BJ (cell line): ENCODE measurements at regions not wholly inside any gene's neighbourhood (a gene's known extent, or its start where the extent isn't known, plus 50 kb on each side); places are given as distances from the start of the nearest gene placed in this dataset.

Source experiments
- CTCF ChIA-PET: fragments of 350-600 bp; formaldehyde crosslinking; extraction: SDS; loops from one replicate; lab custom pipeline; 2021; ENCODE audit warnings: antibody characterized with exemption, inconsistent platforms; lab: Yijun Ruan, JAX
- POLR2A ChIA-PET: fragments of 300-600 bp; sonication (Branson Sonifier 250); formaldehyde crosslinking; extraction: SDS; loops from one replicate; lab custom pipeline; 2021; ENCODE audit warnings: antibody characterized with exemption; lab: Charles Lee
- DNase-seq: peaks from one replicate; pipeline ENCODE4 v3.0.0-alpha.2; 2011; ENCODE audit warnings: low read depth
- H3K27me3 ChIP-seq: 2 replicates; pipeline ENCODE4 v1.6.0; 2011; ENCODE audit warnings: low read length; ENCODE audit not compliant: control insufficient read depth, insufficient read depth
- H3K36me3 ChIP-seq: 2 replicates; pipeline ENCODE4 v1.5.1; 2011; ENCODE audit warnings: low read length; ENCODE audit not compliant: control insufficient read depth, insufficient read depth
- H3K4me3 ChIP-seq: 2 replicates; pipeline ENCODE4 v1.5.1; 2011; ENCODE audit warnings: low read depth, mild to moderate bottlenecking, control low read depth, low read length
- TF ChIP-seq, protein P1 (sequence below): IDR thresholded peaks from 2 replicates; pipeline ENCODE4 v1.5.1; 2011; ENCODE audit warnings: low read depth, mild to moderate bottlenecking, control low read depth, inconsistent platforms, low read length, moderate library complexity; ENCODE audit not compliant: insufficient read depth

DNA sequence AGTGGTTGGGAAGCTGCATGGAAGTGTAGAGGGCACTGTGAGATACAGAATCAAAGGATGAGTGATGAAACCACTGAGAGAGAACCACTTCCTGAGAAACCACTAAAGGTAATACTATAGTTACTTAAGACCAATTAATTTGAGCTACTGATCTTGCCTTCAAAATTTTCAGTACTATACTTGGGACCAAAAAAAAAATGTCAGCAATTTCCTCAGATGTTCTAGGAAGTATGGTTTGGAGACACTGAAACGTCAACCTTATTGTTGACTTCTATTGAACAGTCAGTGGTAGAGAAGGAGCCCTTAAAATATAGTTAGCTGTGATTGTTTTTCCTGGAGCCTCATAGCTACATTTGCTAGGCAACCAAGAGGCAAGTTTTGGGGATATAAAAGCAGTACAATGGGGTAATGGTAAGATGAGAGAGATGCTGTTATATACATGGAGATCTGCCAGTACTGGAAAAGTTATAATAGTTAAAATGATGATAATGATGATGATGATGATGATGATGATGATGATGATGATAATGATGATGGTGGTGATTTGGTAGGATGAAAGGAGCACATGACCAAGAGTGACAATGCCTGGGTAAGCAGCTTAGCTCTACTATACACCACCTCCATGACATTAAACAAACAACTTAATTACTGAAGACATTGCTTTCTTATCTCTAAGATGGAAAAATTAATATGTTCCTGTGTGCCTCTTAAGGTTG, 300.9 kb upstream of the G2E3 start:
- POLR2A ChIA-PET: no interaction called here
- CTCF ChIA-PET: interaction anchor here (1.1 to 8.0 kb wide), 4 partner anchors 10 to 26 kb away, joined by 3 to 66 read pairs (median 9); no protein-coding TSS in a partner anchor

GRCh38 chr14:30260833-30261607, 297.9 kb upstream of the G2E3 start:
- H3K27me3 ChIP-seq: no peaks in the 10 kb centered on the region
- ChIA-PET POLR2A (no interaction called here), CTCF (interaction anchor here (0.5 to 8.0 kb wide), 3 partner anchors 11 to 47 kb away, joined by 3 to 66 read pairs (median 6); no protein-coding TSS in a partner anchor)
- no peak for DNase-seq
- TF ChIP-seq, protein P1, sequence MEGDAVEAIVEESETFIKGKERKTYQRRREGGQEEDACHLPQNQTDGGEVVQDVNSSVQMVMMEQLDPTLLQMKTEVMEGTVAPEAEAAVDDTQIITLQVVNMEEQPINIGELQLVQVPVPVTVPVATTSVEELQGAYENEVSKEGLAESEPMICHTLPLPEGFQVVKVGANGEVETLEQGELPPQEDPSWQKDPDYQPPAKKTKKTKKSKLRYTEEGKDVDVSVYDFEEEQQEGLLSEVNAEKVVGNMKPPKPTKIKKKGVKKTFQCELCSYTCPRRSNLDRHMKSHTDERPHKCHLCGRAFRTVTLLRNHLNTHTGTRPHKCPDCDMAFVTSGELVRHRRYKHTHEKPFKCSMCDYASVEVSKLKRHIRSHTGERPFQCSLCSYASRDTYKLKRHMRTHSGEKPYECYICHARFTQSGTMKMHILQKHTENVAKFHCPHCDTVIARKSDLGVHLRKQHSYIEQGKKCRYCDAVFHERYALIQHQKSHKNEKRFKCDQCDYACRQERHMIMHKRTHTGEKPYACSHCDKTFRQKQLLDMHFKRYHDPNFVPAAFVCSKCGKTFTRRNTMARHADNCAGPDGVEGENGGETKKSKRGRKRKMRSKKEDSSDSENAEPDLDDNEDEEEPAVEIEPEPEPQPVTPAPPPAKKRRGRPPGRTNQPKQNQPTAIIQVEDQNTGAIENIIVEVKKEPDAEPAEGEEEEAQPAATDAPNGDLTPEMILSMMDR: no peak
- no peaks in the 10 kb centered on the region for H3K36me3 ChIP-seq
- H3K4me3 ChIP-seq: no peak overlapping the region

More for the DNA sequence above, 300.9 kb upstream of the G2E3 start:
- Histone ChIP-seq H3K4me3 (no peak overlapping the region), H3K27me3 (no peaks in the 10 kb centered on the region), H3K36me3 (no peaks in the 10 kb centered on the region)
- TF ChIP-seq, protein P1: no peak
- no peak for DNase-seq

DNA sequence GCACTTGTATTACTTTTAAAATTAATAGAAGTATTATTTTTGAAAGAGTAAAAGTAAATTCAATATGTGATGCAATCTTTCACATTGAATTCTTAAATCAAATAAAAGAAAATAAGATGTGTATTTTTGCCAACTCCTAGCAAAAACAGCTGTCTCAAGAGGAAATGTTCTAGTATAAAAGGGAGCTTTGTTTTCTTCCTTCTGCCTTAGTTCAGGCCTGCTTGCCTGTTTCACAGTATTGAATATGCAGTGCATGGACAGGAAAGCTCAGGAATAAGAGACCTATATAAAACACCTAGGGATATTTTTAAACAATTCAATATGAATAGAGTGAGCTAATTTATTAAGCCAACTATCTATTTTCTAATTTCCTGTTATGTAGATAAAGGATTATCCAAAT, 294.8 kb upstream of the G2E3 start:
- ChIA-PET CTCF (interaction anchor here (1.2 kb wide), 1 partner anchor 20 kb away, joined by 6 read pairs; no protein-coding TSS in a partner anchor), POLR2A (no interaction called here)
- TF ChIP-seq, protein P1: no peak
- Histone ChIP-seq H3K27me3 (no peaks in the 10 kb centered on the region), H3K4me3 (no peak overlapping the region), H3K36me3 (no peaks in the 10 kb centered on the region)
- DNase-seq: no peak

- no peaks in the 10 kb centered on the region for H3K27me3 ChIP-seq
- TF ChIP-seq, protein P1: no peak; the same call in 1 of the 2 replicates
- H3K36me3 ChIP-seq: no peaks in the 10 kb centered on the region
- ChIA-PET POLR2A (interaction anchor here (0.6 kb wide), 1 partner anchor 273 kb away, joined by 10 read pairs; no protein-coding TSS in a partner anchor), CTCF (interaction anchor here (1.2 to 1.7 kb wide), 2 partner anchors 11 to 15 kb away, joined by 4 to 5 read pairs; no protein-coding TSS in a partner anchor)
- no peak for DNase-seq
- no peak overlapping the region for H3K4me3 ChIP-seq
These were observed 292.7 kb upstream of the G2E3 start for GRCh38 chr14:30266290-30266689.

DNA sequence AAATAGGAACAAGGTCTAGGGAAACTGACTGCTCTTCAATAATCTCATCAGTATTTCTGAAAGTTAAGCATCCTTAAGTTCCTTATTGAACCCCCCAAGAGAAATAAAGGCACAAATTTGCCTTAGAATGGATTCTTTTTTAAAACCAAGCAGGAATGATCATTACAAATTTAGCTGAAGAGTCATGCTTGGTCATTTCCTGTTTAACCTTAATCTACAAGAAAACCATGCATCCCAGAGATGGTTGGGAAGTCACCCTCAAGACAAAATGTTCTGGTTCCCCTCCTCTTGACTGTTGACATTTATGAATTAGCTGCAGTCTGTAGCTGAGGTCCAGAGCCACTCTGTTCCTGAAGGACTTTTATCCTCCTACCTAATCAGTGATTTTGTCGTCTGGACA, 291.8 kb upstream of the G2E3 start:
- CTCF ChIA-PET: interaction anchor here (0.9 to 1.9 kb wide), 5 partner anchors 10 to 53 kb away, joined by 3 to 8 read pairs (median 3); no protein-coding TSS in a partner anchor
- no peak for DNase-seq
- TF ChIP-seq, protein P1: no peak
- H3K4me3 ChIP-seq: no peak overlapping the region
- H3K27me3 ChIP-seq: no peaks in the 10 kb centered on the region
- H3K36me3 ChIP-seq: no peaks in the 10 kb centered on the region
- POLR2A ChIA-PET: interaction anchor here (0.6 kb wide), 1 partner anchor 272 kb away, joined by 10 read pairs; no protein-coding TSS in a partner anchor
